ENCODE measurements at regions not wholly inside any gene's neighbourhood (a gene's known extent, or its start where the extent isn't known, plus 50 kb on each side); places are given as distances from the start of the nearest gene placed in this dataset.
"Not testable (repeated sequence)": the region's sequence is repeated elsewhere in the genome, so short reads cannot be mapped to it uniquely, and the experiment has no call there.

DNA sequence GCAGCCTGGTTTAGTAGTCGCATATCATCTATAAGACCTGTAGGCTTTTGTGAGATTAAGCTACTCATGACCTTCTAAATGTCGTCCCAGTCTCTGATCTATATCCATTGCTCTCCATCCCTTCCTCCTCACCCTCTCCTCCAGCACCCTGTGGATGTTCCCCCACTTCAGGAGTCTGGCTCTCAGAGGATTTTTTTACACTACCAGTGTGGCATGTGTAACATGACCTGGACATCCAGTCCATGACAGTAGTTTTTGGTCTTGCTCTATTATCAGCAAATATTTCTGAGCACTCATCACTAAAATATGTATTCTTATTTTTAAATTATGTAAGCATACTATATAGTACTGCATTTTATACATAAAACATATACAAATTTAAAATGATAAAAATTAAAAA lies 142.1 kb downstream of the DYRK2 start:
- TF ChIP-seq, protein P1, sequence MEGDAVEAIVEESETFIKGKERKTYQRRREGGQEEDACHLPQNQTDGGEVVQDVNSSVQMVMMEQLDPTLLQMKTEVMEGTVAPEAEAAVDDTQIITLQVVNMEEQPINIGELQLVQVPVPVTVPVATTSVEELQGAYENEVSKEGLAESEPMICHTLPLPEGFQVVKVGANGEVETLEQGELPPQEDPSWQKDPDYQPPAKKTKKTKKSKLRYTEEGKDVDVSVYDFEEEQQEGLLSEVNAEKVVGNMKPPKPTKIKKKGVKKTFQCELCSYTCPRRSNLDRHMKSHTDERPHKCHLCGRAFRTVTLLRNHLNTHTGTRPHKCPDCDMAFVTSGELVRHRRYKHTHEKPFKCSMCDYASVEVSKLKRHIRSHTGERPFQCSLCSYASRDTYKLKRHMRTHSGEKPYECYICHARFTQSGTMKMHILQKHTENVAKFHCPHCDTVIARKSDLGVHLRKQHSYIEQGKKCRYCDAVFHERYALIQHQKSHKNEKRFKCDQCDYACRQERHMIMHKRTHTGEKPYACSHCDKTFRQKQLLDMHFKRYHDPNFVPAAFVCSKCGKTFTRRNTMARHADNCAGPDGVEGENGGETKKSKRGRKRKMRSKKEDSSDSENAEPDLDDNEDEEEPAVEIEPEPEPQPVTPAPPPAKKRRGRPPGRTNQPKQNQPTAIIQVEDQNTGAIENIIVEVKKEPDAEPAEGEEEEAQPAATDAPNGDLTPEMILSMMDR (IDR thresholded peaks at IDR 0.05; ENCODE audit: low read depth, low read length, missing control alignments), result no peak
- no peak overlapping the region for H3K4me3 ChIP-seq (ENCODE audit: low read depth, low read length)
- in situ Hi-C loops (cut with HindIII; ENCODE audit: low sequenced_read_pairs), result loop anchor here (5.0 kb wide), 1 partner anchor 78 kb away; no protein-coding TSS in a partner anchor
- no peak for DNase-seq (ENCODE audit: low read depth)

GRCh38 chr12:67791362-67791761 lies 142.8 kb downstream of the DYRK2 start:
- not testable (repeated sequence) for H3K4me3 ChIP-seq (ENCODE audit: low read depth, low read length); DNase-seq (ENCODE audit: low read depth)
- in situ Hi-C loops (cut with HindIII; ENCODE audit: low sequenced_read_pairs), result loop anchor here (5.0 kb wide), 1 partner anchor 79 kb away; no protein-coding TSS in a partner anchor

DNA sequence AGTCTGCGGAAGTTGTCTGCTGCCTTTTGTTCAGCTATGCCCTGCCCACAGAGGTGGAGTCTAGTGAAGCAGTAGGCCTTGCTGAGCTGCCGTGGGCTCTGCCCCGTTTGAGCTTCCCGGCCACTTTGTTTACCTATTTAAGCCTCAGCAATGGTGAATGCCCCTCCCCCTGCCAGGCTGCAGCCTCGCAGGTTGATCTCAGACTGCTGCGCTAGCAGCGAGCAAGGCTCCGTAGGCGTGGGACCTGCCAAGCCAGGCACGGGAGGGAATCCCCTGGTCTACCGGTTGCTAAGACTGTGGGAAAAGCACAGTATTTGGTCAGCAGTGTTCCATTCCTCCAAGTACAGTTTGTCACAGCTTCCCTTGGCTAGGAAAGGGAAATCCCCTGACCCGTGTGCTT lies 143.6 kb downstream of the DYRK2 start:
- TF ChIP-seq, protein P1 (IDR thresholded peaks at IDR 0.05; ENCODE audit: low read depth, low read length, missing control alignments), result no peak
- DNase-seq (ENCODE audit: low read depth), result no peak
- no peak overlapping the region for H3K4me3 ChIP-seq (ENCODE audit: low read depth, low read length)
- in situ Hi-C loops (cut with HindIII; ENCODE audit: low sequenced_read_pairs), result loop anchor here (5.0 kb wide), 1 partner anchor 80 kb away; no protein-coding TSS in a partner anchor

DNA sequence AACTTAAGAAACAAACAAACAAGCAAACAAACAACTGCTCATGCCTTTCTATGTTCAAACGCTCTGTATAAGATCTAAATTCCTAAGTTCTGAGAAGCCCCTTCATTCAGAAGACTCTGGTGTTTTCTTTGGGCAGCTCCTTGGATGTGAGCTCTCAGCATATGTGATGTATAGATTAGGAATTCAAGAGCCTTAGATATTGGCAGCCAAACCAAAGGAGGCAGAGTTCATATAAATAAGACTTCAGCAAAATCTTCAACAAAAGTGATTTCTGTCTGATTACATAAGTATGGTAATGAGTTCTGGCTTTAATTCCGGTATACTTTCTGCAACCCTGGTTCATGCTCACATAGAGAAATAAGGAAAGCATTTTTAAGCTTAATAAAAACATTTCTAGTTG lies 145.6 kb downstream of the DYRK2 start:
- in situ Hi-C loops (cut with HindIII; ENCODE audit: low sequenced_read_pairs), result loop anchor here (5.0 kb wide), 1 partner anchor 82 kb away; no protein-coding TSS in a partner anchor
- TF ChIP-seq, protein P1 (IDR thresholded peaks at IDR 0.05; ENCODE audit: low read depth, low read length, missing control alignments), result no peak
- DNase-seq (ENCODE audit: low read depth), result no peak
- no peak overlapping the region for H3K4me3 ChIP-seq (ENCODE audit: low read depth, low read length)

- no peak overlapping the region for H3K4me3 ChIP-seq (ENCODE audit: low read depth, low read length)
- DNase-seq (ENCODE audit: low read depth), result no peak
- TF ChIP-seq, protein P1 (IDR thresholded peaks at IDR 0.05; ENCODE audit: low read depth, low read length, missing control alignments), result no peak
- in situ Hi-C loops (cut with HindIII; ENCODE audit: low sequenced_read_pairs), result no loop called here
Observed at GRCh38 chr12:67795236-67795635, 146.7 kb downstream of the DYRK2 start.

DNA sequence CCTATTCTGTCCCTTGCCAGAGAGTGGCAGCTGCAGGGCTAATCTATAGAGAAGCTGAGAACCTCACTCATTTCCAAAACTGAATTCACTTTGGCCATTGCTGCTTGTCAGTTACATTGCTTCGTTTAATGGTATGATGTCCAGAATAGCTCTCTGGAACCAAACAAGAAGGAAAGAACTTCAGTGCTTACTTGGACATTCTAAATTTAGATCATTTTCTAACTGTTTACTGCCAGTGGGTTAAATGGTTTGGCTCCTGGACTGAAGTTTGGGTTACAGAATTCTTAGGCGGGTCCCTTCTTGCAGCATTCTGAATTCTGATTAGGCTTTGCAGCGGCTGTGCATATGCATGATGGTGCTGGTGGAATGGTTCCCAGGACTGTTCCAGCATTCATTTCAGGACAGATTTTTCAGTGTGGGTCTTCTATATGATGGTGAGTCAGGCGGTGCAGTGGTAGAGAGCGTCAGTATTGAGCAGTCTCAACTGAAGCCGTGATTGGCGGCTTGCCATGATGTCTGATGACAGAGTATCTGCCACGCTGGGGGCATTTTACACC lies 148.7 kb downstream of the DYRK2 start:
- no peak for DNase-seq (ENCODE audit: low read depth)
- in situ Hi-C loops (cut with HindIII; ENCODE audit: low sequenced_read_pairs), result no loop called here
- TF ChIP-seq, protein P1 (IDR thresholded peaks at IDR 0.05; ENCODE audit: low read depth, low read length, missing control alignments), result no peak
- no peak overlapping the region for H3K4me3 ChIP-seq (ENCODE audit: low read depth, low read length)

DNA sequence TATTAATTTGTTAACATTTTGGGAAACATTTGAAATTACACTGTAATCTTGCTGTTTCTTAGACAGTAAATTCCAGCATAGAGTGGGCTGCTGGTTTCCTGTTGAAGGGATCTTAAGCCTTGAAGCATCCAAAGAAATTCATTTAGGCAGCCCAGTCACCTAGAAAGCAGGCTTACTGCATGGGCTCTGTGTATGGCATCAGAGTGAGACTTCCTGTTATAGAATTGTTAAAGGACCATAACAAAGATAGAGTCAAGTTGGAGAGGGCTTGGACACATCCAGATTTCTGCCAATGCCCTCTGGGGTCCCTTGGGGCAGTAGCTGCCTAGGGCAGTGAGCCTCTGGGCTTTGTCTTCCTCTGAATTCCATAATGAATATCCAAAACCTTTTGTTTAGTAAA lies 149.2 kb downstream of the DYRK2 start:
- TF ChIP-seq, protein P1 (IDR thresholded peaks at IDR 0.05; ENCODE audit: low read depth, low read length, missing control alignments), result no peak
- in situ Hi-C loops (cut with HindIII; ENCODE audit: low sequenced_read_pairs), result no loop called here
- no peak for DNase-seq (ENCODE audit: low read depth)
- no peak overlapping the region for H3K4me3 ChIP-seq (ENCODE audit: low read depth, low read length)

Data from astrocyte of the cerebellum (primary cell).